Stimulated activated naive B cell treated with anti-CD40 and anti-IgM and Interleukin-4, amounts not matched to agents 10 μg/mL and 1 μg/mL and 100 μg/mL, for 72 hours (primary cell): ENCODE measurements at regions not wholly inside any gene's neighbourhood (a gene's known extent, or its start where the extent isn't known, plus 50 kb on each side); places are given as distances from the start of the nearest gene placed in this dataset.
A peak's percentile ranks its signal among the peaks of the same experiment; 100 is the strongest.

ENCODE experiments used
- ATAC-seq, 2 donors: fragments of 150-1000 bp; cut with Tn5 transposase; replicated peaks; 2 replicates each; pipeline ENCODE4 v1.10.0; 2021; ENCODE audit warnings: moderate library complexity in 1 of 2
- DNase-seq: peaks from one replicate; pipeline ENCODE4 v3.0.0; 2021
- H3K27ac Mint-ChIP-seq: one replicate; pipeline ENCODE4 v1.8.0; 2022; ENCODE audit warnings: mild to moderate bottlenecking, mixed read lengths
- H3K27me3 Mint-ChIP-seq, 2 donors: one replicate each; pipeline ENCODE4 v1.8.0; 2022; ENCODE audit warnings: mixed read lengths in 2 of 2
- H3K36me3 Mint-ChIP-seq, 2 donors: one replicate each; pipeline ENCODE4 v1.8.0; 2022; ENCODE audit warnings: mixed read lengths in 2 of 2, mild to moderate bottlenecking in 1 of 2
- H3K4me1 Mint-ChIP-seq, 2 donors: one replicate each; pipeline ENCODE4 v1.8.0; 2022; ENCODE audit warnings: mixed read lengths in 2 of 2, mild to moderate bottlenecking in 1 of 2
- H3K4me3 Mint-ChIP-seq, 2 donors: one replicate each; pipeline ENCODE4 v1.8.0; 2022; ENCODE audit warnings: mild to moderate bottlenecking in 2 of 2, mixed read lengths in 2 of 2, moderate library complexity in 1 of 2
- H3K9me3 Mint-ChIP-seq, 2 donors: one replicate each; pipeline ENCODE4 v1.8.0; 2022; ENCODE audit warnings: mixed read lengths in 2 of 2, mild to moderate bottlenecking in 1 of 2

DNA sequence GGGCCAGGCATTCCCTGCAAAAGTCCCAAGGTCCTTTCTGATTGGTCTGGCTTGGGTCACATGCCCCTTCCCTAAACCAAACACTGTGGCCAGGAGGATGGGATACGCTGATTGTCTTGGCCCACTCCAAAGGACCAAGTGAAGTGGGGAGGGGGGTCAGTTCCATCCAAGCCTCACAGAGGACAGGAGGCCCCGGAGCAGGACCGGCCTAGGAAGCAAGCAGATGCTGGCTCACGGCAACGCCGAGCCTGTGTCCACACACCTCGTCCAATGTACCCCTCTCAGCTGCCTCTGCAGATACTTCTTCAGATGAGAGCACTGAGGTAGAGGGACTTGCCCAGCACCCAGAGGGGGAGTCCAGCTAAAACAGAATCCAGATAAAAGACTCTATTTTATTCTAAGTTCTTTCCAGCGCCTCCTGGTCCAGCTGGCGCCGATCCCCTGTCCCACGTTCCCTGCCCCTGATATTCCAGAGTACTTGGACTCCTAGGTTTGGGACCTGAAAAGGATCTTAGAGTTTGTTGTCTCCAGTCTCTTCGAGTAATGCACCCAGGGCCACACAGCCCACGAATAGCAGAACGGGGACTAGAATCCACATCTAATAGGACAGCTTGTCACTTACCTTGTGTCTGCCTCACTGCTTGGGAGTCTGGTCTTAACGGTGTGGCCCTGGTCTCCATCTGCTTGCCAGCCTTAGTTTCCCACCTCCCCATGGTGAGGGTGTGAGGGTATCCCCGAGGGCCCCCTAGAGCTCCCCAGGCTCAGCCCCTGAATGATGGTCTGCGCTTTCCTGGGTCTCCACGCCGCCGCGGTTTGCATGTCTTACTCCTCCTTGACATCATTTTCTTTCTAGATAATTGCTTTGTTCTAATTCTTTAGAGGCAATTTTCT is 72.4 kb upstream of the UNC5A start:
- no peak for ATAC-seq
- H3K27me3 Mint-ChIP-seq: peaks cover 64 to 84% of the 10 kb centered on the region in 2 donors
- H3K36me3 Mint-ChIP-seq: no peaks in the 10 kb centered on the region
- peaks cover 9 to 16% of the 10 kb centered on the region in 2 donors for H3K4me1 Mint-ChIP-seq
- H3K9me3 Mint-ChIP-seq: no peaks in the 10 kb centered on the region
- DNase-seq: no peak
- H3K27ac Mint-ChIP-seq: no peak overlapping the region
- H3K4me3 Mint-ChIP-seq: no peak overlapping the region

DNA sequence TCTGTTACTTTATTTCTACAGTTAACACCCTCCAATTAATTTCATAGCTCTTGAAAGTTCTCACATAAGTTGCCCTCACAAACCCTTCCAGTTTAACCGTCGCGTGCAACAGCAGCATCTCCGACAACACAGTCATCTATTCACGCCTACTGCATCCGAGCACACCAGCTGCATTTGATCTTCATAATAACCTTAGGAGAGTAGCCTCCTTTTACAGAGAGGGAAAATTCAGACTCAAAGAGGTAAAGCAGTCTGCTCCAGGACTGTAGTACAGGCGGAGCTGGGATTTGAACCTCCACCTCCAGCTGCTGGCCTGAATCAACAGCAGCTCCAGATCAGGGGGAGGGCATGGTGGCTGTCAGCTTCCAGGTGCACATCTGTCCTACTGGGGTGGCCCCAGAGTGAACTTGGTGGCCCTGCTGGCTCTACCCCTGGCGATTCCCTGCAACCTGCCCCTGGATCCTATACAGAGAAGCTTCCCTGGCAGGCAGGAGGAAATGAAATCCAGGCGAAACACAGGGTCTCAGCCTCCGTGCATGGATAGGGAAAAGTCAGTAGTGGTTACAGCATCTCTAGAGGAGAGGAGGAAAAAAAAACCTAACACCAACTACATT is 71.6 kb upstream of the UNC5A start:
- Mint-ChIP-seq H3K27me3 (peaks cover 61 to 82% of the 10 kb centered on the region in 2 donors), H3K4me3 (no peak overlapping the region), H3K27ac (no peak overlapping the region), H3K4me1 (peaks cover 9 to 17% of the 10 kb centered on the region in 2 donors), H3K9me3 (no peaks in the 10 kb centered on the region), H3K36me3 (no peaks in the 10 kb centered on the region)
- no peak for ATAC-seq
- DNase-seq: no peak

DNA sequence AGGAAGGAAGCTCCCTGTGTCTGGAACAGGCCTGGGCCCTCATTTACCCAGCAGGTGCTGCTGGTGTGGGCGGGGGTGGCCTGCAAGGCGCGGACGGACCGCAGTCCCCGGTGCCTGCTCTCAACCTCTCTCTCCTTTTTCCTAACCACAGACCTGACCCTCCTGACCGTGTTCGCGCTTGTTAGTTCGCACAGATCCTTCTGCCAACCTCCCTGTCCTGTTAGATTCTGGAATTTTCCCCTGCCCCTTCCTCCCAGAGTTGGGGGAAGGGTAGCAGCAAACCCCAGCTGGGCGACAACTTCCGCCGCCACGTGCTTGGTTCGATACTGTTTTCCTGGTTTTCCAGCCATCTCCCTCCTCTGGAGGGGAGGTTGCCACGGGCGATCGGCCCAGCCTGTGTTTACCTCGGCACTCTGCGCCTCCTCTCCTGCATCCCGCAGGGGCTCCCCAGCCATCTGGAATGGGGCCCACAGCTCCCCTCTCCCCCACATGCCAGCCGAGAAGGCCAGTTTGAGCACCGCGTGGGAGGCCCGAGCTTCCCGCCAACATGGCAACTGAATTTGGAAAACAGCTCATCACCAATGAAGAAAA is 70.8 kb upstream of the UNC5A start:
- peaks cover 69 to 89% of the 10 kb centered on the region in 2 donors for H3K27me3 Mint-ChIP-seq
- peaks cover 12 to 24% of the 10 kb centered on the region in 2 donors for H3K4me1 Mint-ChIP-seq
- no peak overlapping the region for H3K27ac Mint-ChIP-seq
- H3K4me3 Mint-ChIP-seq: no peak overlapping the region
- no peak for DNase-seq
- no peaks in the 10 kb centered on the region for H3K36me3 Mint-ChIP-seq
- no peak for ATAC-seq
- H3K9me3 Mint-ChIP-seq: no peaks in the 10 kb centered on the region

DNA sequence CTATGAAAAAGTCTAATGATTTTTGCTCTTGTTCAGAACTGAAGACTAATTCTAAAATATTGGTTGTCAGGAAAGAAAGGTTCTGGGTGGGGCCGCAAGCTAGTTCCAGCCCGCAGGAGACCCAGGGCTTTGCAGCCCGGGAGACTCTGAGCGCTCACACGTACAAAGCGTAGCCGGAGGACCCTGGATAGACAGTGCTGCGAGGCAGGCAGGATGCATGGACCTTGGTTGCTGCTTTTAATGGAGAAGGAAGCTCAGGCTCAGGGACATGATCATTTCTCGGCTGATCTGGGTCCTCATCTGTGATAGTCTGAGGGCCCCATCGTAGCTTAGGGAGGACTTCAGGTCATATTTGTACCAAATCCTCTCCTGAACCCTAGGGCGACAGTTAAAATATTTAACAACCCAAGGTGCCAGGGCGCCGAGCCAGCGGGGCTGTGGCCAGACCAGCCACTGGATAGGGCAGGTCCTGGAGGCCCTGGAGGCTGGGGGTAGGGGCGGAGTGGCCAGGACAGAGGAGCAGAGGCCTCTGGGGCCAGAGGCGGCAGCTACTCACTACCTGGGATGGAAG is 70.1 kb upstream of the UNC5A start:
- H3K36me3 Mint-ChIP-seq: no peaks in the 10 kb centered on the region
- ATAC-seq: no peak
- no peak overlapping the region for H3K4me3 Mint-ChIP-seq
- H3K9me3 Mint-ChIP-seq: no peaks in the 10 kb centered on the region
- no peak overlapping the region for H3K27ac Mint-ChIP-seq
- peaks cover 12 to 24% of the 10 kb centered on the region in 2 donors for H3K4me1 Mint-ChIP-seq
- no peak for DNase-seq
- peaks cover 71 to 94% of the 10 kb centered on the region in 2 donors for H3K27me3 Mint-ChIP-seq

DNA sequence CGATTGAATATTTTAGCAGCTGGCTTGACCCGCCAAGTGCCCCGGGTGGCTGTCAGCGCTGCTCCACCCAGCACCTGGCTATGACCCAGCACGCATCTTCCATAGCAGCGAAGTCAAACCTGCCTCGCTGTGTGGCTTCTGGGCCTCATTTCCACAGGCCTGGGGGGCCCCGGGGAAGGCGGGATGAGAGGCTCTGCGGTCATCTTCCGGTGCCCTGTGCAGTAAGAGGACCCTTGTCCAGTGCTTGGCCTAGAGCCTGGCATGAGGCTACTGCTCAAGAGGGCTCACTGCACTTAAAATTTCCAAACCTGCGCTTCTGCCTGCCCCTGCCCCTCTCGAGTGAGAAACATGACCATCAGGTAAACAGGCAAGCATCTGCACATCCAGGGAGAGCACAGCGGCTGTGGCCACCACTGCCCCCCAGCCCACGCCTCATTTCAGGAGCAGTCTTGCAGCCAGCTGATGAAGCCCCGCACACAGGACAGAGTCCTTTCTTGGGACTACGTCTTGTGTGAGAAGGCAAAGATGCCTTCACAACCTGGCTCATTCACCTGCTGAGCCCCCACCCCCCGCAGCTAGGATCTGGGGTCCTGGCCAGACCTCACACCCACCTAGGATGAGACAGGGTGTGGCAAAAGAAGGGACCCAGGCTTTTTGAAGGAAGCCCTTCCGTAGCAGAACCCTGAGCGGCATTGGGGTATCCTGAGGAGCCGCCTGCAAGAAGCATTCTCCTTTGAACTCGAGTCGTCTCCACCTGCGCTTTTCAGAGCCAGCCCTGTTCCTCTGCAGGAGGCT is 69.5 kb upstream of the UNC5A start:
- H3K4me1 Mint-ChIP-seq: peaks cover 16 to 29% of the 10 kb centered on the region in 2 donors
- DNase-seq: no peak
- ATAC-seq: no peak
- no peak overlapping the region for H3K4me3 Mint-ChIP-seq
- no peak overlapping the region for H3K27ac Mint-ChIP-seq
- H3K9me3 Mint-ChIP-seq: no peaks in the 10 kb centered on the region
- no peaks in the 10 kb centered on the region for H3K36me3 Mint-ChIP-seq
- peaks cover 71 to 94% of the 10 kb centered on the region in 2 donors for H3K27me3 Mint-ChIP-seq

DNA sequence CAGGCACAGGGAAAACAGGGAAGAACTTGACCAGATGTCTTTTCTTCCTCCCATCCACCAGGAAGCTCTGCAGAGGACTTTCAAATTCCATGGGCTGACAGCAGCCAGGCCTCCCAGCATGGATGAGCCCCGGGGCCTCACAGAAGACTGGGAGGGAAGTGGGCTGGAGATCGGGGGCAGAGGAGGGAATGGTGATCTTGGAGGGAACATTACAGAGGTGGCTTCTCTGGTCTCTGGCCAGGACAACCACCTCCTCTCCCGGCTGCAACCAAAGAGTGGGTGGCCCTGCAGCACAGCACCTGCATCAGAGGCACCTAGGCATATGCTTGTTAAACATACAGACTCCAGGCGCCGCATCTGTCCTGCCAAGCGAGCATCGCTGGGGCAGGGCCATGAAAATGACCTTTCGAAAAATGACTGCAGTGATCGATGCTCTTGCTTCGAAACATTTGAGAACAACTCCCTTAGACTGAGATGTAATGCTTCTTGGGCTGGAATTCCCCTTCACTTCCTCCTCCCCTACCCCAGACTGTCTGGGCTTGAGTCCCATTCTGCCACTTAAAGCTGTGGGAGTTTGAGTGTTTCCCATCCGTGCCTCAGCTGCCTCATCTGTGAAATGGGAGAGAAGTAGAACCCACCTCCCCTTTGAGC is 68.7 kb upstream of the UNC5A start:
- Mint-ChIP-seq H3K4me1 (peaks cover 20 to 34% of the 10 kb centered on the region in 2 donors), H3K9me3 (no peaks in the 10 kb centered on the region), H3K27ac (no peak overlapping the region), H3K36me3 (no peaks in the 10 kb centered on the region), H3K27me3 (peaks cover 72 to 94% of the 10 kb centered on the region in 2 donors), H3K4me3 (no peak overlapping the region)
- peak; percentile 36 to 42 for ATAC-seq
- DNase-seq: no peak

DNA sequence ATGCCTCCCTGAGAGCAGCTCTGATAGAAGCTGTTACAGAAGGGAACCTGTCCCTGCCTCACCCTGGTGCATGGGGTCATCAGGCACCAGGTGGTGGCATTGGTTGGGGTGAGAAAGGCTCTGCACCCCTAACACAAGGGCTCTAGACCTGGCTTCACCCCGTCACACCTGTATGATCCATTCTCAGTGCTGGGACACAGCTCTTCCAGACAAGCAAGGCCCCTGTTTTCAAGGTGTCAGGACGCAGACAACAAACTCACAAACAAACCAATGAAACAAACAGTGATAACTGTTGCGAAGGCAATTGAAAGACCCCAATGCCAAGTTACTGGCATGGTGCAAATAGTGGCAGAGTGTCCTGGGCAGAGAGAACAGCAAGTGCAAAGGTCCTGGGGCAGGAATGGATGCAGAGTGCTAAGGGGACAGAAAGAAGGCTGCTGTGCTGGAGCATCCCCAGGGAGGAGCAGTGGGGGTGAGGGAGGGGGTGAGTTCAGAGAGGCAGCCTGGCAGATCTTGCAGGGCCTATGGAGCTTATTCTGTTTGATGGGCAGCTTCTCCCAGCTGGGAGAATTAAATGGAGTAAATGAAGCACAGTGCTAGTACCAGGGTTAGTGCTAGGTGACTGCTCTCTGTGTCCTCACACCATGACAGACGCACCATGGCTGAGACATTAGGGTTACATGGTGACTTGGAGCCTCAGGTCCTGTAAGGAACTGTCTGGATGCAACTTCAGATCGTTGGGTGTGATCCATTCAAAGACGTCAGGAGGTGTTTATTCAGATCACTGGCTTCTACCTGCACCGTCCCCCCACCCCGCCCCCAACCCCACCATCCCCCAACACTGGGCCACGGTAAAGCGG is 67.9 kb upstream of the UNC5A start:
- DNase-seq (no peak), ATAC-seq (no peak)
- peaks cover 72 to 94% of the 10 kb centered on the region in 2 donors for H3K27me3 Mint-ChIP-seq
- no peaks in the 10 kb centered on the region for H3K36me3 Mint-ChIP-seq
- H3K27ac Mint-ChIP-seq: no peak overlapping the region
- H3K4me1 Mint-ChIP-seq: peaks cover 20 to 34% of the 10 kb centered on the region in 2 donors
- no peaks in the 10 kb centered on the region for H3K9me3 Mint-ChIP-seq
- H3K4me3 Mint-ChIP-seq: no peak overlapping the region

DNA sequence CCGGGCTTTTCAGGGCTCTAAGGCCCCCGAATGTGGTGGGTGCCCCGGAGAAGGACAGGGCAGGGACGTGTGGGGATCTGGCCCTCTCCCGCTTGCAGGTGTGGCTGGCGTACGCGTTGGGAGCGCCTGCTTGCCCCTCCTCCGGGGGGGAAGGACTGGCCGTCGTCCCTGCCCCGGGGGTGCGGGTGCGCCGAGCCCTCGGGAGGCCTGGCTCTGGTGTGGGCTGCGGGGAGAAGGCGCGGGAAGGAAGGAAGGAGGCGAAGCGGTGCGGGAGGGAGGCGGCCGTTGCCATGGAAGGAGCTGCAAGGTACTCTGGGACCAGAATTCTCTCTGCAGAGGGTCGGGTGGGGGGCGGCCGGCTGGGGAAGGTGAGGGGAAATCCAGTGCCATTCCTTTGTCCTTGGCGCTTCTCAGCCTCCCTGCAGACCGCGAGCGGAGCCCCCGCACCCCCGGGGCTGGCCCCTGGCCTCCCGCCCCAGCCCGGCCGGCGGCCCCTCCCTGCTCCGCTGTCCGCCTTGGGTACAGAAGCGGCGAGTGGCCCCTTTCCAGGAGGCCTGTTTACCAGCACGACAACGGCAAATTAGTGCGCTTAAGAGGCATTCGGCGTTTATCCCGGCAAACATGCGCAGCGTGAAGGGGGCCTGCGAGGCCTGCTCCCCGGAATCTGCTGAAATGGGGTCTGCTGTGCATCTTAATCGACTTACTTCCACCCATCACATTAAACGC is 67.1 kb upstream of the UNC5A start:
- no peak overlapping the region for H3K4me3 Mint-ChIP-seq
- H3K9me3 Mint-ChIP-seq: no peaks in the 10 kb centered on the region
- no peak for ATAC-seq
- peaks cover 77 to 95% of the 10 kb centered on the region in 2 donors for H3K27me3 Mint-ChIP-seq
- no peak for DNase-seq
- H3K27ac Mint-ChIP-seq: no peak overlapping the region
- no peaks in the 10 kb centered on the region for H3K36me3 Mint-ChIP-seq
- H3K4me1 Mint-ChIP-seq: peaks cover 20 to 34% of the 10 kb centered on the region in 2 donors

DNA sequence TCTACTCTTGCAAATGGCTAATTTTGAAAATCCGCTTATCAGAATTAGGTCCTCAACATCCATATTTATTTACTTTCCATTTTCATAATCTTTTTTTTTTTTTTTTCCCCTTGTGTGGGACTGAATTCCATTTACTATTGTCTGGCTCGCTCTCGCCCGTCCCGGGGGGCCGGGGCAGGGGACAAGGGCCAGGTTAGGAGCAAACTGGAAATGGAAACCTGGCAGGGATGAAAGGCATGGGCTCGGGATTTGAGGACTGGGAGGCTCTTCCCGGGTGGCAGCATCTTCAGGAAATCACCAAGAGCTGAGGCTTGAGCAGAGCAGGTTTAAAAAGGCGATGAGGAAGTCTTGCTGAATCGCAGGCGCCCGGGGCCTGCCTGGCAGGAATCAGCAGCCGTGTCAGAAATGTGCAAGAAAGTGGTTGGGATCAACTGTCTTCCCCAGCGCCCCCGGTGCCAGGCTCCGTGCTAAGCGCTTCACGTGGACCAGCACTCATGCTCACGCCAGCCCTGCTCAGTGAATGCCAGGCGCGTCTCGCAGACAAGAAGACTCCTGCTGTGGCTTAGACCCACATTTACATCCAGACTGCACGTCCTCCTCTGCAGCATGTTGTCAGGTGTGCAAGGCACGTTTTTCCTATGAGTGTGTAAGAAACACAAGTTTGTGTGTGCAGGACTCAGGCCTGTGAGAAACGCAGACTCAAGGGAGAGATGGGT is 66.3 kb upstream of the UNC5A start:
- Mint-ChIP-seq H3K27me3 (peaks cover 79 to 95% of the 10 kb centered on the region in 2 donors), H3K36me3 (no peaks in the 10 kb centered on the region), H3K27ac (no peak overlapping the region), H3K4me1 (peaks cover 20 to 34% of the 10 kb centered on the region in 2 donors), H3K4me3 (no peak overlapping the region), H3K9me3 (no peaks in the 10 kb centered on the region)
- DNase-seq: no peak
- ATAC-seq: no peak

DNA sequence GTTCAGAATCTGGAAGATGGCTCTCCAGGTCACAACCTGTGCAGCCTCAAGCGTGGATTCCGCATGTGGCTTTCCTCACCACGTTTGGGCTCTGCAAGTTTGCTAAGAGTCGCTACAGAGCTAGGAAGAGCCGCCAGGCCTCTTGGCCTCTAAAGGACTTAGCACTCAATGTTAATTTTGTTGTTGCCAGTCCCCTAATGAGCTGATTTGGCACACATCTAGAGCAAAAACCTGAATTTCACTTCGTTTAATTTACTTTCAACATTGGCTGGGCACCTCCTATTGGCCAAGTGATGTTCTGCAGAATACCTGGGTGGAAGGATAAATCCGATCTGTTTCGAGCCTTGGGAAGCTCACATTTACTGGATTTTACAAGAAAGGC is 65.8 kb upstream of the UNC5A start:
- no peaks in the 10 kb centered on the region for H3K9me3 Mint-ChIP-seq
- ATAC-seq: no peak
- peaks cover 78 to 96% of the 10 kb centered on the region in 2 donors for H3K27me3 Mint-ChIP-seq
- H3K4me3 Mint-ChIP-seq: no peak overlapping the region
- DNase-seq: no peak
- H3K4me1 Mint-ChIP-seq: peaks cover 19 to 30% of the 10 kb centered on the region in 2 donors
- no peaks in the 10 kb centered on the region for H3K36me3 Mint-ChIP-seq
- H3K27ac Mint-ChIP-seq: no peak overlapping the region

DNA sequence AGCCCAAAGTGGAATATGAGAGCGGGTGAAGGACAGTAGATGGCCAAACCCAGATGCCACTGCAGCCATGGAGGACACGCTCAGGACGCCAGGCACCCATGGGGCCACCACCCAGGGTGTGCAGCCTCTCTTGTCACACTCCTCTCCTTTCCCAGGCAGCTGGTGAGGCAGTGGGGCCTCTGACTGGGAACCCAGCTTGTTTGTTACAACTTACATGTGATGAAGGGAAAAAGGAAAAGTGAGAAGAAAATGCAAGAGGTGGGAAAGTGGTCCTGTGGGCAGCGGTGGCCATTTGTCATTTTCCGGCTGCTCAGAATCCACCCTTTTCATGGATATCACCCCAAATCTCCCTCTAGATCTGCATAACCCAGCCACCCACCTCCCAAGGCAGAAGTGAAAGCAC is 62.7 kb upstream of the UNC5A start:
- Mint-ChIP-seq H3K36me3 (no peaks in the 10 kb centered on the region), H3K4me3 (no peak overlapping the region), H3K27ac (no peak overlapping the region), H3K4me1 (peaks cover 11 to 18% of the 10 kb centered on the region in 2 donors), H3K27me3 (peaks cover 74 to 81% of the 10 kb centered on the region in 2 donors), H3K9me3 (no peaks in the 10 kb centered on the region)
- DNase-seq (no peak), ATAC-seq (no peak)
